Inferior parietal cortex (tissue), 1 donor: ENCODE measurements at regions not wholly inside any gene's neighbourhood (a gene's known extent, or its start where the extent isn't known, plus 50 kb on each side); places are given as distances from the start of the nearest gene placed in this dataset.
"Not testable (repeated sequence)": the region's sequence is repeated elsewhere in the genome, so short reads cannot be mapped to it uniquely, and the experiment has no call there.

Experiments used
- DNase-seq: peaks from one replicate; pipeline ENCODE4 v3.0.0-alpha.2; 2016; ENCODE audit errors: extremely low spot score

DNA sequence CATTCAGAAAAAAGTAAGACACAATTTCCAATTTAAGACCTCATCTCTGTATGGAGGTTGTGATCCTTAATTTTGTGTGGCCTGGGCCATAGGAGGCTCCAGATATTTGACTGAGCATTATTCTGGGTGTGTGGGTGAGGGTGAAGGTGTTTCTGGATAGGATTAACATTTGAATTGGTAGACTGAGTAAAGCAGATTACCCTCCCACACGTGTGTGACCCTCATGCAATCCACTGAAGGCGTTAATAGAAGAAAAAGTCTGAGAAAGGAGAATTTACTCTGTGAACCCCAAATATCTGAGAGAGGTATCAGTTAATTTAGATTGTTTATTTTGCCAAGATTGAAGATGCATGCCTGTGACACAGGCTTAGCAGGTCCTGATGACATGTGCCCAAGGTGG, 328.0 kb upstream of the POT1 start:
- no peak for DNase-seq

DNA sequence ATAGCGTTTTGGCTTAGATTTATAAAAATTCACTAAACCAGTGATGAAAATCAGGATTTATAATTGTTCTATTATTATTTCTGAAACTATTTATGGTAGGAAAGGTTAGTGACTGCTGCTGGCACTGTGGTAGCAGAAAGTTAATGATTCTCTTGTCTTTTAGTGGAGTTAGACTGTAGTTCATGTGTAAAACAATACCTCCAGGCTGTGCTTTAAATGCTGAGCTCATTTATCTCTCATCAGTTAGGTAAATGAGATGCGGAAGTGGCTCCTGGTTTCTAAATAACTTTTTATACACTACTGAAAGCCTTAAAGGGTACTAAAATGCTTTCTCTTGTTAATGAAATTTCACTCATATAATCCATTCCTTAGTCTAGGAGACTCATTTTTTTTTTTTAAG, 326.8 kb upstream of the POT1 start:
- DNase-seq, result no peak

DNA sequence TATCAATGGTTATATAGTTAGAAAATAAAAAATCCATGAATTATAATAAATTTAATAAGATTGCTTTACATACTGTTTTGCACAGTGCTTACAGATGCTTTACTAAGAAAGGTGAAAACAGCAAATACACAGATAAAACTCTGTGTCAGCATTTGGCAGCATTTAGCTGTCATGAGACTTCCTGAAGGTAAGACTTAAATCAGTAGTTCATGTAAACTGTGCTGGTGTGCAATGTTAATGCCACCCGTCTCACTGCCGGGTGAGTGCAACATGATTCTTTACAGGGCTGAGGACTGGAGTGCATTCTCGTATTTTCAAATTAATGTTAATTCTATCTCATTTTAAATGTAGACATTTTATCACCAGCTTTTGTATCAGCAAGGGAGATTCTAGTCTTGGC, 326.2 kb upstream of the POT1 start:
- DNase-seq, result no peak

DNA sequence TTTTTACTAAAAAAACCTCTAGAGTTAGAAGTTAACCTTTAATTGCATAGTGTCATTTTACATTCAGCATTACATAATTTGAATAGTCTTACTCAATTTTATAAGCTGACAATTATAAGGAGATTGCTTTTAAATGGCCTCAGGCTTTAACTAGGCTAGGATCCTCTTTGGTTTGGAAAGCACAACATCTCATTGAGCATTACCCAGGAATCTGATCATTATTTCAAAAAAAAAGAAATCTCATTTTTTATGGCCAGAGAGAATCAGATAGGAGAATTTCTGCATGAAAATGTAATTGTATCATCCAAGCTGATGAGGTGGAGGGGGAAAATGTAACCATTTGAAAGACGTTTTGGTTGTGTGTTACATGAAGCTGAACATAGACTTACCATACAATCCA, 324.9 kb upstream of the POT1 start:
- DNase-seq, result no peak

DNA sequence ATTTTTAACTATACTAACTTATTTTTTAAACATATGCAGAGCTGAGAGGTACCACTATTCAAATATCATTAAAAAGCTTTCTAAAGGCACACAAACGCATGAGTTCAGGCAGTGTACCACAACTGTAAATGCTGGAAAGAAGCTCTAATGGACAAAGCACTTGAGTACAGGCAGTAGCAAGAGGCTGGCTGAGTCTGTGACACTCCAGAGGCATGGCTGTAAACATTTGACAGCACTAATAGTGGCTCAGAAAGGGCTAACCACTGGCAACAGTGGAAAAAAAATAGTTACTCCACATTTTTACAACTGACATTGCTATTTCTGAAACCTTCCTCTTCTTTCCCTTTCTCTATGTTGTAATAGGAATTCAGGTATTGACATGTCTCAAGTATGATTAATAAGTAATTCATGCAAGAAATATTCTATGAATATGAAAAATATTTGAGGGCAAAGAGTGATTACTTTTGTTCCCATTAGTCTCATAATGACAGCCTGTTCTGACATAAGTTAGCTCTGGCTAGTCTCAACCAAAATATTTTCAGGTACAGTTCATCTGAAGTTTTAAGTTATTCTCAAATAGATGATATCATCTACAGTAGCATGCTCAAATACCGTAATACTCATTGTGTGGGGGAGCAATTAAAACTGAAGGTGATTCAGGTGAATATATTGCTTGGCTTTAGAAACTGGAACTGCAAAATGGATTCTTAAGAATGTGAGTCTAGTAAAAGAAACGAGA, 324.0 kb upstream of the POT1 start:
- DNase-seq, result no peak

DNA sequence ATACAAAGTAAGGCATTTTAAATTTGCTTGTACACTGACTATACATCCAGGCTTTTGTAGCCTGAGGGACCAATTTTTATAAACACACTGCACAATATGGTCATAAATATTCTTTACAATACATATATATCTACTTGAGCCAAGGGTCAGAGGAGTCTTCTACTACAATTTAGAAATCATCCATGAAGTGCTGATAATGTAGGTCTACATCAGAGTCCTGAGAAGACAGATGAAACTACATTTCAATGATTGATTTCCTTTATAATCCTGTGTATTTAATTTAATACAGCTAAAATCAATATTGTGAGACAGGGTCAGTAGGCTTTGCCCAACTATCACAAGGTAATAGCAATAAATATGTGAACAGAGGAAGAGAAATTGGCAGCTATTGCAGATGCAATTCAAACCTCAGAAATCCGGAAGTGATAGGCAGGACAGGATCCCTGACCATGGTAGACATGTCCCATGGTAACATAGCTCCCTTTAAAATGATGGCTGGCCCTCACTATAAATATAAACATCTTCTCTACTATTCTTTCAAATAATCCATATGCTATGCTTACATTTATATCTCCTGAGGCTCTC, 318.0 kb upstream of the POT1 start:
- no peak for DNase-seq

DNA sequence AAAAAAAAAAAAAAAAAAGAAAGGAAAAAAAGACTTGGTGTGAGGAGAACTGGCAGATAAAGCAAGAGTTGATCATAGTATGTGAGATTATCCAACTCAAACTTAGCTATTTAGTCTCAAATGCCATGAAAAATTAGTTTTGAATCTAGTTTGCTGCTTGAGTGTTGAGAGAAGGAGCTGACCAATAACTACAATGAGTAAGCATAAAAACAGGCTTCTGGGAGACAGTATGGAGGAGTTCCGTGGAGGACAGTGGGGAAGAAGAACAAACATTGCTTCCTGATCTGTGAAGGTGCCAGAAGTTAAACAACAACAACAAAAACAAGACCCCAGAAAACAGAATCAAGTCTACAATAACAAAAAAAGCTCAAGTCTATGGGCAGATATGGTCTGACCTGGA, 317.1 kb upstream of the POT1 start:
- no peak for DNase-seq

DNA sequence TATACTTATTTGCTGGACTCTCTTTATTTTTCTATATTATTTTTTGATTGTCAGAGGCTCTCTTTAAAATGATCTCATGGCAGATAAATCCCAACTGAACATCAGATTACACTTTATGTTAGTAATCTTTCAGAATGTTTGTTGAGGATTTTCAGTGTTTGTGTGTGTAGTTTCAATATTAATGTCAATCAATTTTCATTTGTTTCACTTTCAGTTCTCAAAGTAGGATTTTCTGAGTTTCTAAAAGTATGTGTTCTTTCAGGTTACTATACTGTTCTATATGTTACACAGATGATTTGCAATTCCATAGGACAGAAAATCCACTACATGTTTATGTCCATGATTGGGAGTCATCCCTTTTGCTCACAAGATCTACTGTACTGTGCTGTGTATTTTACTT, 311.9 kb upstream of the POT1 start:
- no peak for DNase-seq

DNA sequence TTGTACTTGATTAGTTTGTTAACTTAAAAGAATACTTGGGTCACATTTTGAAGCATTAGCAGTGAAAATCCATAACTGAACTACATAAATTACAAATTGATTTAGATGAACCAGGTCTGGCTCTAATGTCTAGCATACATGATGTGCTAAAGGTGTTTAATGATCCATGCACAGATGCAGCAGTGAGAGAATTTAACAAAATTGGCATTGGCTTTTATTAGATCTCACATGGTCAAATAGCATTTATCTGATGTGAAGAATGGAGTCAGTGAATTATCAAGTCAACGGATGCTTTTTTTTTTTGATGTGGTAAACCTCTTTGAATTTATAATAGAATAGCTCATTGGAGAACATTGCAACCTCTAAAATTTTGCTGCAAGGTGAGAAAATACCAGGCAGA, 293.0 kb upstream of the POT1 start:
- DNase-seq, result no peak

DNA sequence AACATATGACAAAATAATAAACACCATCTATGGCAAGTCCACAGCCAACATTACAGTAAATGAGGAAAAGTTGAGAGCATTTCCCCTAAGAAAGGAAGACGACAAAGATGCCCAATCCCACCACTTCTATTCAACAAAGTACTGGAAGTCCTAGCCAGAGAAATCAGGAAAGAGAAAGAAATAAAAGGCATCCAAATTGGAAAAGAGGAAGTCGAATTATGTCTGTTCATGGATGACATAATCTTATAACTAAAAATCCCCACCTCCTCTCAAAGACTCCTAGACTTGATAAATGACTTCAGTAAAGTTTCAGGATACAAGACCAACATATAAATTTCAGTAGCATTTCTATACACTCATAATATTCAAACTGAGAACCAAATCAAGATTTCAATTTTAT, 288.5 kb upstream of the POT1 start:
- no peak for DNase-seq

DNA sequence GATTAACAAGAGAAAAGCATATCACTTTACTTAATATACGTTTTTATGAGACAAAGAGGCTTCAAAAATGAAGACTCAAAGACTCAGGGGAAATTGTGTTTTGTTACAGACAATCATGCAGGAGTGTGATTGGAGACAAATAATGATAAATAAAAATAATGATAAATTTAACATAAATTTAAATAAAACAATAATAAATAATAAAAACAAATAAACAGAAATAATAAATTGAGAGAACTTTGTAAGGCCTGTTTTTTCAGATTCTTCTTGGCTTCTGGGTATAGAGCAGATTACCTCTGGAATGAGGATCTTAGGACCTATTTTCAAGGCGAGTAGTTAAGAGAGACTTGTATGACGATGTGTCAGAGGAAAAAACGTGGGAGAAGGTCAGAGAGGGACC, 271.4 kb upstream of the POT1 start:
- DNase-seq, result no peak

DNA sequence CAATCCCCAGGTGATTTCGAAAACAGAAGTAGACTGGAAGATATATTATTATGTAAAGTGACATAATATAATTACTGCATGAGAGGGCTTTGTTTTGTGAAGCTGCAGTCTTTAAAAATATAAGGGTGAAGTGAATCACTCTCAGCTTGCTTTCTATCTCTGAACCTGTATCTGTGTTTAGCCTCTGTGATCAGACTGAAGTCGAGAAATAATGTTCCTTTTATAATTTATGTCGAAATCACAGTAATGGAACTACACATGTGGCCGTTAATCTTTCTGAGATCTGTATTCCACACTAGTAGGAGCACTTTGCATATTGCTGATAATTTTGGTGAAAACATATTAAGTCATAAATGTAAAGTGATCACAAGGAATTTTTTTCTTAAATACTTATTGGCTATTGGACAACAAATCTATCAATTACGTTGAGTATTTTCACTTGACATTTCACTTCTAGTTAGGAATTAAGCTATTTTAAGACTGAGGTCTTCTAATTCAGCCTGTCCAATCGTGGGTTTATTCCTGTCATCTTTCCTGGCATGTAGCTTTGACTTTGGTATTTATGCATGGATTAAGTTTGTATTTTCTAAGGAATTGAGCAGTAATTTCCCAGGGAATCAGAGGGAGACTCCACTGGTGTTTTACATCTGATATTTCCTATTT, 268.2 kb upstream of the POT1 start:
- no peak for DNase-seq

DNA sequence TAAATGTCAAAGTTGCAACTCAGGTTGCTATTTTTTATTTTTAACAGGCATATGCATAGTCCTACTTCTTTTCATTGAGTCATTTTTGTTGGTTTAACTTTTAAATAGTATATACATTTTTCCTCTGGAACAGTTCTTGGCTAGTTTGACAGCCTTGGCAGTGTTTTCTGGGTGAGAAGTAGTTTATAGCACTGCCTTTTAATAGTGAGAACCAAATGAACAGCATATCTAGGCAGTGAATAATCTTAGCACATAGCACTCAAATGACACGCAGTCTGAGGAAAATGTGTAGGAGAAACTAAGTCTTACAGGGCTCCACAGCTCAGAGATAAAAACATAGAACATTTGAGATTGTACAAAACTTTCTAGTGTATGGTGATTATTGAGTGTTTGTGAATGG, 265.5 kb upstream of the POT1 start:
- DNase-seq, result peak; percentile 57

DNA sequence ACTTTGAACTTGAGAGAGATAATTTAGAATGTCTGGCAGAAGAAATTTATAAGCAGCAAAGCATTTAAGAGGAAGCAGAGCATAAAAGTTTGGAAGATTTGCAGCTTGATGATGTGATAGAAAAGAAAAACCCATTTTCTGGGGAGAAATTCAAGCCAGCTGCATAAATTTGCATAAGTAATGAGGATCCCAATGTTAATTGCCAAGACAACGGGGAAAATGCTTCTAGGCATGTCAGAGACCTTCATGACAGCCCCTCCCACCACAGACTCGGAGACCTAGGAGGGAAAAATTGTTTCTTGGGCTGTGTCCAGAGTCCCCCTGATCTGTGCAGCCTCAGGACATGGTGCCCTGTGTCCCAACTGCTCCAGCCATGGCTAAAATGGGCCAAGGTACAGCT, 263.6 kb upstream of the POT1 start:
- DNase-seq, result peak; percentile 11

DNA sequence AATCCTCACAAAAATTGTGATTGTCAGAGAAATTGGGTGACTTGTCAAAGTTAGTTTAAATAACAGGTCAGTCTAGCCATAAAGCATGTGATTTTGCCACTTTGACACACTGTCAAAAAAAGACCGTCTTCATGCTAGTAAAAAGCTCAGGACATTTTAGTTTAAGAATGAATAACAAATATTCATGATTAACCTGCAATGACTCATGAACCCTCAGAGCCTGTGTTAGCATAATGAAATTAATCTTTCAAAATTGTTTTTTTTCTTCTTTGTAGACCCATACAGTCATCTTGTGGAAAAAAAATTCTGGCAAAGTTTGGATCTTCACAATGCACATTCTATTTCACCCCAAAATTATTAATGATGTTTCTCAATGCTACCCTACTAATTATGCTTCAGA, 255.2 kb upstream of the POT1 start:
- DNase-seq, result no peak

DNA sequence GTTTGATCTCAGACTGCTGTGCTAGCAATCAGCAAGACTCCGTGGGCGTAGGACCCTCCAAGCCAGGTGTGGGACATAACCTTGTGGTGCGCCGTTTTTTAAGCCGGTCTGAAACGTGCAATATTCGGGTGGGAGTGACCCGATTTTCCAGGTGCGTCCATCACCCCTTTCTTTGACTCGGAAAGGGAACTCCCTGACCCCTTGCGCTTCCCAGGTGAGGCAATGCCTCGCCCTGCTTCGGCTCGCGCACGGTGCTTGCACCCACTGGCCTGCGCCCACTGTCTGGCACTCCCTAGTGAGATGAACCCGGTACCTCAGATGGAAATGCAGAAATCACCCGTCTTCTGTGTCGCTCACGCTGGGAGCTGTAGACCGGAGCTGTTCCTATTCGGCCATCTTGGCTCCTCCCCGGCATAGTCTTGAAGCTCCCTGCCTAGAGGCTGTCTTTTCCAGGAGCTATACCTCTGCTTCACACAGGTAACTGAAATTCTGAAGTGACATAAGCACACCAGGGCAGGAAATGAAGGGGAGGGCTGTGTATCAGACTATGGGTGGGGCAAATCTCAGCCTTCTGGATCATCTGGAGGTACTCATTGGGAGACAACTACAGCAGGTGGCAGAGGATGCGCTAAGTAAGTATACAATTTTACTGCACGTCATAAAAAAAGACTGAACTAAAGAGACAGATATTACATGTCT, 252.1 kb upstream of the POT1 start:
- not testable (repeated sequence) for DNase-seq

DNA sequence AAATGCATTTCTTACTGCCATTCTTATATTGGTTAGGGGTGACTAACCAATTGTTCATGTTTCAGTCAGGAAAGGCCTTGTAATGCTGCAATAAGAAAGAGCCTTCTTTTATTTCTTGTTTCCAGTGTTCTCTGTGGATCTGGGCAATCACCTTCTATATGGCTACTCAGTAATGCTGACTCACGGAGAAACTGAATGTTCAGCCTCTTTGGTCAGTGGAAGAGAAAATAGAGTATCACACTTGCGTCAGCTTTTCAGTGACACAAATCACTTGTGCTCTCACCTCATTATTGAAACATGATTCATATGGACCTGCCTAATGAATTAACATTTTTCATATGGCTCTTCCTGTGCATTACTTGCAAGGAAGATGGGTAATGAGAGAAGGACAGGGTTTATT, 243.9 kb upstream of the POT1 start:
- DNase-seq, result no peak

DNA sequence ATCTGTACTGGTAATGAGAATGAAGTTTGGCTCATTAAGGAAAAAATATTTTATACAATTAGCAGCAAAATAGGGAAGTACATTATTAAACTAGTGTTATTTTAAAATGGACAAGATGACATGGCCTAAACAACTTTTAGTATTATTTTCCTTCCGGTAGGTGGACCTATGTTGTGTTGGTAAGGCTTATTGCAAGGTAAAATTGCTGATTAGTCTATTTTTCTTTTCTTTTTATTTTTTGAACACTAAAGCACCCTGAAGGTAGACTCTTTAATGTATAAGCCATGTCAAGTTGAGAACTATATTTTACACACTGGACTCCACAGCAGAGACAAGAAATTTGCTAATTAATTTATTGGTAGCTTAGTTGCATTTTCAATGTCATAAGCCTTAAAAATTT, 239.5 kb upstream of the POT1 start:
- no peak for DNase-seq

DNA sequence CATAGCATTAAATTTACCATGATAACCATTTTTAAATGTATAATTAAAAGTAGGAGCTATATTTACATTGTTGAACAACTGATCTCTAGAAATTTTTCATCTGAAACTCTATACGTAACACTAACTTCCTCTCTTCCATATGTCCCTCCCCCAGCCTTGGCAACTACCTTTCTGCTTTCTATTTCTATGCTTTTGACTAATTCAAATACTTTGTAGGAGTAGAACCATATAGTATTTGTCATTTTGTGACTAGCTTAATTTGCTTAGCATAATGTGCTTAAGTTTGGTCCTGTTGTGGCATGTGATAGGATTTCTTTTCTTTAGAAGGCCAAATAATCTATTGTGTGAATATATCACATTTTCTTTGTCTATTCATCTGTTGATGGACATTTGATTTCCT, 225.3 kb upstream of the POT1 start:
- no peak for DNase-seq

DNA sequence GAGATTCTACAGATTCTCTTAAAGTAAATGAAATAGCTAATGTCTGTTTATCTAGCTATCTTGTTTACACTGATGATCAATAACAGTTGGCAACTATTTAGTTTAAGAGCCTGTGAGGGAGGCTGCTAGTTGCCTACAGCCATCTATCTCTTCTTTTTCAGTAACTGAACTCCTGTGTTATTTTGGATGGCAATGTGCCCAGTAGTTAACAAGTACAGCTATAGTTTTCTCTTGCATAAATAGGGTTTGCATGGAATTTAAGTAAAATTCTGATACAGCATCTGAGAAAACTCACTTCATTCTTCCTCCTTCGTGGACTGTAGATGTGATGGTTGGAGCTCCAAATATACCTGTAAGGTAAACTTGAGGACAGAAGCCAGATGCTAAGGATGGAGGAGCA, 219.5 kb upstream of the POT1 start:
- DNase-seq, result peak; percentile 12

DNA sequence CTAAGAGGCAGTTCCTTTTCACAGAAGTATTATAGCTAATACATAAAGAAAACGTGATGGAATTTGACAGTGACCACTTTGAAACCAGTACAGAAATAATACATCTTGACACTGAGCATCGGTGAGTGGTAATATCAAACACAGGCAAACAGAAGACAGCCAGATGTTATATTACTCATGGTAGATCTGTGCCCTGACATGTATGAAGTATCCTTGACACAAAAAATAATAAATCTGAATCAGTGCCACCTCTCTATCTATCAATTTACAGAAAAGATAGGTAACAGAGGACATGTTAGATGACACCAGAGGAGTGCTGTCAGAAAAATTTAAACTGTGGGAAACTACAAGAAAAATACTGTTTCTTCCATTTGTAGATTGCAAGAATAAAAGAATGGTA, 217.4 kb upstream of the POT1 start:
- no peak for DNase-seq

DNA sequence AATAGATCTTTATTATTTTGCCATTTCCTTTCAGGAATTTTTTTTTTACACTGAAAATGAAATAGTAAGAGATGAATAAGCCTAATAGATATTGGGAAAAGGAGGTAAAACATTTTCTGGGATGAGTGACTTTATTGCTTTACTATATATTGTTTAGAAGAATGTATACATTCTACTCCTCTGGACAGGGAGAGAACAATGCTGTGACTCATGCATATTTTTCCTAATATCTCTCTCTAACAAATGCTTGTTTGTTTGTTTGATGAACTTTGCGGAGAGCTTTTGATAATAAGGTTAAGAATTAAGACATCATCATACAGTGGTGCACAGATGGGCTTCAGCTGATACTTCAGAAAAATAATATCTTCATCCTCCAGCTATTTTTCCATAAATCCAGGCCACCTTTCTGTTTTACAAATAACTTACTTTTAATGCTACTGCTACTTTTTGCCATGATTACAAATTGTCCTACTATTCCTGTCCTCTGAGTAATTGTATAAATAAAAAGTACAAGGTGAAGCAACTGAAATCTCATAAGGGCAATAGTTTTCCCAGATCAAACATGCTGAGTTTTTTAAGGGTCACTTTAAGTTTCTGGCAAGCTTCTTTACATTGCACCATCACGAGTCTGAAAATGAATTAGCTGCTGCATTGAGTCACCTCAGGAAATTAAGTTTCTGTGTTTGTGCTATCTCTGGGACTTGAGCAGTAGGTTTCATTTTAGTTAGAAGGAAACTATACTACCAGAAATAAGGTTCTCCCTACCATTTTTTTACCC, 207.3 kb upstream of the POT1 start:
- no peak for DNase-seq
